ENCODE measurements at regions not wholly inside any gene's neighbourhood (a gene's known extent, or its start where the extent isn't known, plus 50 kb on each side); places are given as distances from the start of the nearest gene placed in this dataset.
A peak's percentile ranks its signal among the peaks of the same experiment; 100 is the strongest.

DNA sequence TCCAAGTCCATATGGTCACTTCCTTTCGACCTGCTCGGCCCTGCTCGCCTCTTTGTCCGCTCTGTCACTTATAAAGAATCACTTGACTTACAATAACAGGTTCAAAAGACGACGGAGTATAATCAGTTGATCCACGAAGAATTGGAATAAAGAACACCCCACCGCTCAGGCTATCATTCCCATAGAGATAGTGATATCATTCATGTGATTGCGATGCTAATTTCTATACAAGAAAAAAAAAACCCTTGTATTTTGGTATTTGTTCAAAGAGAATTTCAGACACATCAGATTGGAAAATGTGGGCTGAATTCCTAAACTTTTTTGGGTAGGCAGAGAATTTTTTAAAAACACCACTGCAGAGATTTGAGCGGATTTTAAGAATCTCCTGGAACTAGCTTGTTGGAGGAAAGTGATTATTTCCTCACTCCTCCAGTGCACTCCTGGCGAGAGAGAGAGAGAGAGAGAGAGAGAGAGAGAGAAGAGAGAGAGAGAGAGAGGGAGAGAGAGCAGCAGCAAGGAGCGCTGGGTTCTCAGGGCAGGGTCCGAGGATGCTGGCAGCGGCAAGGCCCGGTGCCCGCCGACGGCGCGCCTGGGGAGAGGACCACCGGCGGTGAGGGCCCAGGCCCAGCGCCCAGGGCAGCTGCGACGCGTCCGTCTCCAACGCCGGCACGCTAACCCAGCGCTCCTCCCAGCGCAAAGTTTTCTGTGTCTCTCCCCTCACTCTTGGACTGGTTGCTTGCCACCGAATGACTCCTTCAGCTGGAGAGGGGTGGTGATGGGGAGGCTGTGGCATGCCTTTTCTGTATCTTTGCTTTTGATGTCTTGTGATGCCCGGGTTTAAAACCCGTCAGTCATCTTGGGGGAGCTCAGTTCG, 149.0 kb upstream of the ZNF536 start:
- no peak for DNase-seq

GRCh38 chr19:30223866-30224688, 148.1 kb upstream of the ZNF536 start:
- no peak for DNase-seq

- DNase-seq = peak; percentile 20
Measured at GRCh38 chr19:30224689-30225606, 147.2 kb upstream of the ZNF536 start.

DNA sequence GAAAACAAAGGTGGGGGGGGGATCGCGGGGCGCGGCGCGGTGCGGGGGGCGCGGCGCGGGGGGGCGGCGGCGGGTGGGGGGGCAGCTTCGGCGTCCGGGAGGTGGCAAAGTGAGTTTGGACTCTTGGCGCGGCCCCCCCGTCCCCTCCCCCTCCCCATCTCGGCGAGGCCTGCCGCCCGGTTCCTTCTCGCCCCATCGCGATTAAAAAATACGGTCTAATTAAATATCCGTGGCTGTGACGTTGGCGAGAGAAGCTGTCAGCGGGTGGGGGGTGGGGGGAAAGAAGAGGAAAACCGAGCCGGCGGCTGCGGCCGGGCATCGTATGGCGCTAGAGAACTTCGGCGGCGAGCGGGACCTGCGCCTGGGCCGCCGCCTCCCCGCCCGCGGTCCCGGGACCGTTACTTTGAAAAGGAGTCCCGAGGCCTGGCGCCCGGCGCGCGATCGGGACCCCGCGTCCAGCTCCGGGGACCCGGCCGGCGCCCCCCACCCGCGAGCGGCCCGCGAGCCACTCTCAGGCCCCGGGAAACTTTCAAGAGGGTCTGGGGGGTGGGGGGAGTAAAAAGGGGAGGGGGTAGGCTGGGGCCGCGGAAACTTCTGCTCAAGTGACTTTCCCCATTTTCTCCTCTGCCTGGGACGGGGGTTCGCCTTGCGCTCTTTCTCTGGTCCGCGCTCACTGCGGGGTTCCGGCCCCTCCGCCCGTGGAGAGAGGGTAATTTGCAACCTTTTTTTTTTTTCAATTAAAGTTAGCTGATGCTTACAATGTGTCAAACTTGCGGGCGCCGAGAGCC, 146.3 kb upstream of the ZNF536 start:
- DNase-seq = no peak

DNA sequence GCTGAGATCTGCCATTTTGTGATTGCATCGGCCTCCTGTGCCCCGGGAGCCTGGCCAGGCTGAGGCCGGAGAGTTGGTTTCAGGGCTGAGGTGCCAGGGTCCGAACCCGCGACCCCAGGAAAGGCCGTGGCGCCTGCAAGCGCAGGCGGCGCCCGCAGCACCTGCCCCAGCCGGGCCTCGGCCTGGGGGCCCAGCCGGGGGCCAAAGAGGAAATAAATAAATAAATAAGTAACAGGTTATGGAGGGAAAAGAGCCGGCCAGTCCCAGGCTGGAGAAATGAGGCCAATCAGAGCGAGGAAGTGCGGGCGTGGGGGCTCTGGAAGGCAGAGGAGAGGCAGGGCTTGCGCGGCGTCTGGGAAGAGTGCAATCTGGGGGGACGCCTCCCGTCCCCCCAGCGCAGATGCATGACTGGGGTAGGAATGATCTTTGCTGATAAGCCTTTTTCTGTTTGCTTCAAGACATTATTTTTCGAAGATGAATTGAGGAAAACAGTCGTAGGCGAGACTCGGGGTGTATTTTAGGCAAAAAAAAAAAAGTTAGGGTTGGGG, 145.6 kb upstream of the ZNF536 start:
- peak; percentile 11 for DNase-seq

- DNase-seq = no peak
Measured at GRCh38 chr19:30227012-30227621, 145.1 kb upstream of the ZNF536 start.

GRCh38 chr19:30227661-30228112, 144.5 kb upstream of the ZNF536 start:
- DNase-seq = peak; percentile 79

DNA sequence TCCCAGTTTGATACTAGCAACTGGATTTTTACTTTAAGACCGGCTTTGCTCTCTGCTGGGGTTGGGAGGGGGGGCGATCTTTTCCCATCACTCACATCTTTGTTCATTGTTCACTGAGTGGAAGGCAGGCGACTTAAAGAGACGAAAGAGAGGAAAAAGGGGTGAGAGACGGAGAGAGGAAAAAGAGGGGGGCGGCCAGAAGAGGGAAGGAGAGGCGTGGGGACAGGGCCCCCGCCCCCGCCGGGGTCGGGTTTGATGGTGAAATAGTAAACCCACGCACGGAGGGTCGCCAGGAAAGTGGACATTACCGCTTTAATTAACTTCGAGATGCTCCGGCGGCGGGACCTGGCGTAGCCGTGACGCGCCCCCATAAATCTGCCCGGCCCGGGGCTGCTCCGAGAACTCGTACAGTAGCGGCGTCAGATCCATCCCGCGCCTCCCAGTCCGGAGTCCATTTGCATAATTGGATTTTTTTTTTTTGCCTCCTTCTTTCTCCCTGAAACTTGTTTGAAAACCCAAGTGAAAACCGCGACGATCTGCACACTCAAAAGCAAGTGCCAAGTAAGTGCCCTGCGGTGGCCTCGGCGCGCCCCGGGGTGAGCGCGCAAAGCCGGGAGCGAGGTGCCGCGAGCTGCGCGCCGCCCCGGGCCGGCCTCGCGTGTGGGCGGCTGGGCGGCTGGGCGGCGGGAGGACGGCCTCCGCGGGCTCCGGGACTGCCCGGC, 143.9 kb upstream of the ZNF536 start:
- no peak for DNase-seq

GRCh38 chr19:30228835-30229524, 143.2 kb upstream of the ZNF536 start:
- DNase-seq = peak; percentile 14

GRCh38 chr19:30229525-30230174, 142.5 kb upstream of the ZNF536 start:
- DNase-seq = no peak

DNA sequence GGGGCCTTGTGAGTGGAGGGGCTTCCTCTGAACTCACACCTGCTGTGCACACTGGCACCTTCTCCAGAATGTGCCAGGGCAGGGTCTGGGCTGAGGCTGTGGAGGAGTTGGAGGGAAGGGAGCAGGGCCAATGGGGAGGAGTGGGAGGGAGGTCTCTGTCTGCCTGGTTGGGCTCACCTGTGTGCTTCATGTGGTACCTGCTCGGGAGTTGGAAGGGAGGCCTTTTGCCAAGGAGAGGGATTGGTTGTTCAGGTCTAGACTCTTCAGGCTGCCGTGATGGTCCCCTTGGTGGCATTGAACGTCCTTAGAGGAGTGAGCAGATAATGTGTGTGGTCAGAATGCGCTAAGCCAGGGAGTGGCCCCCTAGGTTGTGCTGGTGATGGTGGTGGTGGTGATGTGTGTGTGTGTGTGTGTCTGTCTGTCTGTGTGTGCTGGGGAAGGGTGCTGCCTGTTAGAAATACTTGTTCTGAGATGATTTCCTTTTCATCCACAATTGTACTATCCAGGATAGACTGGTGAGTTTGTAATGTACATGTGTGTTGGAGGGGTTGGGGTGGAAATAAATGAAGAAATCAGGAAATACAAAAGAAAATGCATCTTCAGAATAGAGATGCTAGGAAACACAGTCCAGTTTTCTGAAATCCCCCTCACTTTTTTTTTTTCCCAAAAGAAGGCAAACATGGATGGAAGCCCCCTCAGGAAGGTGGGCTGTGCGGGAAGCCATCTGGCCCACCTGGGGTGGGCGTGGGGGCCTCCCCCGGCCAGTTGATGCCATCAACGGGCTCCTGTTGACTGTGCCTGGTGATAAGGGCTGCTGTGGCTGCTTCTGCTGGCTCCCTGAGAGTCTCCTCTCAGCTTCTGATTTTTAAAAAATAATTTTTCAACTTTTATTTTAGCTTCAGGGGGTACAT, 140.5 kb upstream of the ZNF536 start:
- DNase-seq = no peak

DNA sequence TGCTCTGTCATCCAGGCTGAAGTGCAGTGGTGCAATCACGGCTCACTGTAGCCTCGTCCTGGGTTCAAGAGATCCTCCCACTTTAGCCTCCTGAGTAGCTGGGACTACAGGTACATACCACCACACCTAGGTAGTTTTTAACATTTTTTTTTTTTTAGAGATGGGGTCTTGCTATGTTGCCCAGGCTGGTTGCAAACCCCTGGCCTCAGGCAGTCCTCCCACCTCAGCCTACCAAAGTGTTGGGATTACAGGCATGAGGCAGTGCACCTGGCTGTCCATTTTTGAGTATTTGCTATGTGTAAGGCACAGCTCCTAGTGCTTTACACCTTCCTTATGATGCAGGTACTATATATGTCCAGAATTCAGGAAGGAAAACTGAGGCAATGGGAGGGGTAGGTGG, 138.8 kb upstream of the ZNF536 start:
- no peak for DNase-seq

DNA sequence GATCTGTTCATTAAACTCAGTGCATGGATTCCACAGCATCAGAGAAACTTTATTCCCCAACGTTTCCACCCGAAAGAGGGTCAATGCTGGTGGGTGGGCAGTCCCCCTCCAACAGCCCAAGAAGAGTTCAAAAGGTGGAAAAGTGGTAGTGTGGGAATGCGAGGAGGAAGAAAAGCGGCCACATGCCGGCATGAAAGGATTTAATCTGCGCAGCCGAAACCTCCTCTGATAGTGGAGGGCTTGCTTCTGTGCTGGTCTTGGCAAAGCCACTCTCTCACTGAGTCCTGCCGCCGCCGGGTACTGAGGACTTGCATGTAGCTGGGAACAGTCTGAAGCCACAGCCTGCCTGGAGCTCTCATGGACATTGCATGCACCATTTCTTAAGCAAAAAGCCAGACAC, 136.2 kb upstream of the ZNF536 start:
- no peak for DNase-seq

GRCh38 chr19:30236587-30236986, 135.6 kb upstream of the ZNF536 start:
- DNase-seq = no peak

- no peak for DNase-seq
Measured at GRCh38 chr19:30237140-30237539, 135.0 kb upstream of the ZNF536 start.

DNA sequence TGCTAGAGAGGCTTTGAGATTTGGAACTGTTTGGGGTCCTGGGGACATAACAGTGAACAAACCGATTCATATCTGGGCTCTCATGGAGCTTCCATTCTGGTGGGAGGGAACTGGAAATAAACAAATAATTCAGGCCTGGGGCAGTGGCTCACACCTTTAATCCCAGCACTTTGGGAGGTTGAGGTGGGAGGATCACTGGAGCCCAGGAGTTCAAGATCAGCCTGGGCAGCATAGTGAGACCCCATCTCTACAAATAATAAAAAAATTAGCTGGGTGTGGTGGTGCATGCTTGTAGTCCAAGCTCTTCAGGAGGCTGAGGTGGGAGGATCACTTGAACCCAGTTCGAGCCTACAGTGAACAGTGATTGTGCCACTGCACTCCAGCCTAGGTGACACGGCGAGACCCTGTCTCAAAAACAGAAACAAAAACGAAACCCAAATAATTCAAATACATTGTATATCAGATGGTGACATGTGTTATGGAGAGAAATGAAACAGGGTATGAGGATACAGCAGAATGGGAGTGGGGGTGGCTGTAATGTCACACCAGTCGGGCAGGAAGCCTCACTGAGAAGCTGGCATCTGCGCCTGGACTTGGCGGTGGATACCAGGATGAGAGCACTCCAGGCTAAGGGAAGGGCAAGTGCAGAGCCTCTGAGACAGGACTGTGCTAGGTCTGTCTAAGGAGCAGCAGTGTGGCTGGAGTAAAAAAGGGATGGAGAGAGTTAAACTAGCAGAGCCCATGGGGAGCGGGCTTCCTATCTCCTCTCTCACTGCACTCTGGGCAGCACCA, 131.1 kb upstream of the ZNF536 start:
- DNase-seq = no peak

GRCh38 chr19:30244533-30244932, 127.7 kb upstream of the ZNF536 start:
- no peak for DNase-seq

All from fibroblast of skin of scalp (primary cell).